ENCODE measurements at regions not wholly inside any gene's neighbourhood (a gene's known extent, or its start where the extent isn't known, plus 50 kb on each side); places are given as distances from the start of the nearest gene placed in this dataset.
"Not testable (repeated sequence)": the region's sequence is repeated elsewhere in the genome, so short reads cannot be mapped to it uniquely, and the experiment has no call there.

DNA sequence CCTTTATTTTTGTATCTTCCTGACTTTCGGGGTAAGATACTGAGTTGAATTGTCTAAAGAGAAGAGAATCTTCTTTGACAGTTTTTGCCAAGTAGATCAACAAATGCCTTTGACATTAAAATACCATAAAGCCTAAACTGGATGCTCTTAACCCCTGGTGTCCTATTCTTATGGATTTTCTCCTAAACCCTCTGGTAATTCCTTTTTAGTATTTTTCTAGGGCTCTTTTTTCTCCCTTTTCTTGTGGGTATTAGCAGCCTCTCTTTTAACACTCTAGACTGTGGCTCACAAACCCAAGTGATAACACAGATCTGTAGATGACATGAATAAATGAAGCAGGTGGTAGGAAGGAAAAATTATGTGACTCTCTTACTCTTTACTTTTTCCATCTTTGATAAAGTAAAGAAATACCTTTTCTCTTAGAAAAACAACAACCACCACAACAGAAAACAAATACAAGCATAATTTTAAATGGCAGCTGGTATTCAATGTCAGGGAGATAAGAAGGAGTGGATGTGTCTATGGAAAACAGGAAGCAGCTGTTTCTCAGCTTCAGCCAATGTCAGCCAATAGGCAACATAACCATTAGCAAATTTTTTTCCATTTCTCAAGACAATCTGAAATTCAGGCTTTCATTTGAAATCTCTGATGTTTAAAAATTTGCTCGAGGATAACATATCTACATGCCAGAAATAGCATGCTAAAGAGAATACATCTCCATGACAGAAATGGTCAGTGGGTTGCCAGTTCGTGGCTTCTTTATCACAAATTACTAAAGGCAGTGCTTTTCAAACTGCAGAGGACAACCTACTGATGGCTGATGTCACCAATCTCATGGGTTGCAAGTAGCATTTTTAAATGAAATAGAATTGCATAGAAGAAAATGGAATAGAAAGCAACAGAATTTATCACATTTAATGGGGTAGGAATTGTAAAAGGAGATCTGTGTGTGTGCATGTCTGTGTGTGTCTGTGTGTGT, 123.1 kb upstream of the KRR1 start:
- no peak for DNase-seq

DNA sequence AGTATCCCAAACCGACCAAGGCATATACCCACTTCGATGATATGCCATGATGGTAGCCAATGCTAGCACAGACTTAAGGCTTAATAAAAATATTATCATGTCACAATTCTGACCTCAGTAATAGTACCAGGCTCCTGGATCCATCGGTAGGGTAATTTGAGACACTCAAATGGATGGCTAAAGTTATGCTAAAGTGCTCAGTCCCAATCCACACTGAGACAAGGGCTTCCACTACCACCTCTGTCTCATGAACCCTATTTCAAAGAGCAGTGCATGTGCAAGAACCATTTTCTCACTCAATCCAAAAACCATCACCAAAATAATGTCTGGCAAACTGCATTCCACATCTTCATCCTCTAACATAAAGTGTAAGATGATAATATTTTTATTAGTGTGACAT, 122.4 kb upstream of the KRR1 start:
- no peak for DNase-seq

DNA sequence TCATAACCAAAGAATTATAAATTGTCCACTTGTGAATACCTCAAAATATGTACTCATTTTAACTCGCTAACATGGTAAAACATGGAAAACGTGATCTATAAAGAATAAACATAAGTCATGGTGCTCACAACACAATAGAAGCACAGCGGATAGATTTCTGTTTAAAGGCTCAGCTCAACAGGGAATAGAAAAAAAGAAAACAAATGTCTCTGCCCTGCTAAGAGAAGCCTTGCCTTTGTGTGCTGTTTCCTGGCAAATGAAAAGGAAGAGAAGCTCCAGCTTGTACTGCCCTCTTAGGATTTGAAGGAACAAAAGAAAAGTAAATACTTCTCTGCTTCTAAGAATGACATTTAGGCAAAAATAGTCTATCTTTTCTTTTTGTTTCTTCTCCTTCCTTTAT, 121.0 kb upstream of the KRR1 start:
- DNase-seq = no peak

DNA sequence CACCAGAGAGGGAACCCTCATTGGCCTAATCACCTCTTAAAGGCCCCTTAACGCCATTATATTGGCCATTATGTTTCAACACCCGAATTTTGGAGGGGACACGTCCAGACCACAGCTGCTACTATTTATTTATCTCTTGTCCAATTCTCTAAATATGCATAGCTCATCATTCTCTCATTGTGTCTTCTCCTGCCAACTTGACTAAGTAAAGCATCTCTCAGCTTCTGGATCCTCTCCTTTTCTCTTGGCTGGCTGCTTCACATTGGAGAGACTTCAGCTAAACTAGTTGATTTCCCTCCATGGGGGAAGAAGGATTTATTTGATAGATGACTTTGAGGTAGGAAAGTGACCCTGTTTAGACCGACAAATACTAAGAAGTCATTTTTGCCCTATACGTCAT, 120.4 kb upstream of the KRR1 start:
- no peak for DNase-seq

DNA sequence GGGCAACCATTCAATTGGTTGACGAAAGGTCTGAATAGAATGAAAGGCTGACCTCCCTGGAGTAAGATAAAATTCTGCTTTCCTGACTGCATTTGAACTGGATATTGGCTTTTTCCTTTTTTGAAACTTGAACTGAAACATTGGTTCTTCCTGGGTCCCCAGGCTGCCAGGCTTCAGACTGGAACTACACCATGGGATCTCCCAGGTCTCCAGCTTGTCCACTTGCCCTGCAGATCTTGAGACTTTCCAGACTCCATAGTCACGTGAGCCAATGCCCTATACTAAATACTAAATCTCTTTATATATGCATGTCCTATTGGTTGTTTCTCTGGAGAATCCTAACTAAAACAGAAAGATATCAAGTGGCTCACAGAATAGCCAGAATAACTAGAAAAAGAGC, 118.7 kb upstream of the KRR1 start:
- DNase-seq = no peak

DNA sequence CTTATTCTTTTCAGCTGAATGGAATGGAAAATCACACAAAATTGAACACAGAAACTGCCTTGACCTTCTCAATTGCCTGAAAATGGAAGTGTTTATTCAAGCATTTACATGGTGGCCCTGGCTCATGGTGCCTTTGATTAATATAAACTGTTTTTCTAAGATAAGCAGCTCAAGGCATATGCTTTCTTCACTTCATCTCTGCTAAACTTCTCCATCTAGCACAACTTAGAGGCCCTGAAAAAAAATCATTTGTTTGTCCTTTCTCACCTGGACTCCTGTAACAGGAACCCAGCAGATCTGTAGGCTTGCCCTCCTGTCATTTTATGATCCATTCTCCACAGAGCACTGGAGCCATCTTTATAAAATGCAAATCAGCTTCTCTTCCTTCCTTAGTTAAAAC, 117.5 kb upstream of the KRR1 start:
- DNase-seq = no peak

DNA sequence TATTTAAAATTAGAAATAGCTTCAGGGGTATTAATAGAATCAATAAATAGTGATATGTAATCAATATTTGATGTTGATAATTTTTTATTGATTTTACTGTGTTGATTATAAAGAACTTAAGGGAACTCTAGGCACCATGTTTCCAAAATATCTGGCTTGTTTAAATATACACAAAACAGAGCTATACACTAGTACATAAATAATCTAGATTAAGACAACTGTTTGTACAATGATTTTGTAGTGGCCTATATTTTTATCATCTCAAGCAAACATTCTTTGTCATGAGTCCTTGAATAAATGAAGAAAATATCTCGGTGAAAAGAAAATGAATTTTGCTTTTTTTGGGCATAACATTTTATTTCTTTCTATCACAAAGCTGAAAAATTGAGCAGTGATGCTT, 117.1 kb upstream of the KRR1 start:
- no peak for DNase-seq

DNA sequence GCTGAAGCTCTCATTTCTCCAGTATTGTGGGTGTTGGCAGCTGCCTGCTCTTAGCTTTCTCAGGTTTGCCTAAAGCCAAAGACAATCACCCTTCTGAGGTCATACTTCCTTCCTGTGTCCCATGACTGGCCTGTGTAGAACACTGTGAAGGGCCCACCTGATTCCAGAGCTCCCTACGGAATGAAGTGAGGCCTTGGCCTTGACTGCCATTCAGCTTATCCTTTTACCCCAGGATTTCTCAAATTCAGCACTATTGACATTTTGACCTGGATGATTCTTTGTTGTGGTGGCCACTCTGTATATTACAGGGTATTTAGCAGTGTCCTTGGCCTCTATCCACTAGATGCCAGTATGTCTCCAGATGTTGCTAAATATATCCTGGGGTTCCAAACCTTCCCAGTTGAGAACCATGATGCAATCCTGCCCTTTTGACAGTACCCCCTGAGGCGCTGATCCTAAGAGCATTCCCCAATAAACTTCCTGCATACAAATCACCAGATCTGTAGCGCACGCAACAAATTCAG, 112.3 kb upstream of the KRR1 start:
- no peak for DNase-seq

DNA sequence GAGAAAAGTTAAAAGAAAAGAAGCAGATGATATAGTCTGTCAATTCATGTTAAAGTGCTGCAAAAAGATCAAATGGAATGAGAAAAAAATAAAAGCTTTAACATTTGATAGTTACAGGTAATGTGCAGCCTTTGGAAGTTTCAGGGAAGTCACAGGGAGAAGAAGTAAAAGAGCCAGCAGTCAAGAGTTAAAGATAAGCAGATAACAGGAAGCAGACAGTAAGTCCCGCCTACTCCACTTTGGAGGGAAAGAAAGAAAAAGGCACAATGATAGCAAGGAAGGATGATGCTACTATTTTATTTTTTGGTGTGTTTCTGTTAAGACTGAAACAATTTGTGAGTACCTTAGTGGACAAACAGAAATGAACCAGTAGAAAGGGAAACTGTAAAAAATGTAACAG, 111.1 kb upstream of the KRR1 start:
- no peak for DNase-seq

DNA sequence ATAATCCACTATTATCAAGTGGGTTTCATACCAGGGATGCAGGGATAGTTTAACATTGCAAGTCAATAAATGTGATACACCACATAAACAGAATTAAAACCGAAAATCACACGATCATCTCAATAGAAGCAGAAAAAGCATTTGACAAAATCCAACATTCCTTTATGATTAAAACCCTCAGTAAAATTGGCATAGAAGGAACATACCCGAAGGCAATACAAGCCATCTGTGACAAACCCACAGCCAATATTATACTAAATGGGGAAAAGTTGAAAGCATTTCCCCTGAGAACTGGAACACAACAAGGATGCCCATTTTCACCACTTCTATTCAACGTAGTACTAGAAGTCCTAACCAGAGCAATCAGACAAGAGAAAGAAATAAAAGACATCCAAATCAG, 103.0 kb upstream of the KRR1 start:
- DNase-seq = not testable (repeated sequence)

DNA sequence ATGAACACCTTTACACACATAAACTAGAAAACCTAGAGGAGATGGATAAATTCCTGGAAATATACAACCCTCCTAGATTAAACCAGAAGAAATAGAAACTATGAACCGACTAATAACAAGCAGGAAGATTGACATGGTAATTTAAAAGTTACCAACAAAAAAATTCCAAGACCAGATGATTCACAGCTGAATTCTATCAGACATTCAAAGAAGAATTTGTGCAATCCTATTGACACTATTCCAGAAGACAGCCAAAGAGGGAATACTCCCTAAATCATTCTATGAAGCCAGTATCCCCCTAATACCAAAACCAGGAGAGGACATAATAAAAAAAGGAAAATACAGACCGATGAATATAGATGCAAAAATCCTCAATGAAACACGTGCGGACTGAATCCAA, 102.6 kb upstream of the KRR1 start:
- DNase-seq = no peak

DNA sequence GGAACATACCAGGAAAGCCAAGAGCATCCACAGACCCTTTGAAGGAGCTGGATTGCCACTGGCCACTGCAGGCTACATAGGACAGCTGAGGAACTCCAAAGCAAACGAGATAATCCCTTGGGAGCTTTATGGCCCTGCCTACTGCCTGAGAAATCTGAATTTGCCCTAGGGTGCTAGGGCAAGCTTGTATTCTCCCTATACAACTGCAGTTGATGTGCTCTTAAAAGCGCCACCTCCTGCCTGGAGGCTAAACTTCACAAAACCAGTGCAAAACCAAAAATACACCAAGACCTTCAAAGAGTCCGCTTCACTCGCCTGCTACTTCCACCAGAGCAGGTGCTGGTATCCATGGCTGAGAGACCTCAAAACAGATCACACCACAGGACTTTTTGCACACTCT, 99.6 kb upstream of the KRR1 start:
- no peak for DNase-seq

DNA sequence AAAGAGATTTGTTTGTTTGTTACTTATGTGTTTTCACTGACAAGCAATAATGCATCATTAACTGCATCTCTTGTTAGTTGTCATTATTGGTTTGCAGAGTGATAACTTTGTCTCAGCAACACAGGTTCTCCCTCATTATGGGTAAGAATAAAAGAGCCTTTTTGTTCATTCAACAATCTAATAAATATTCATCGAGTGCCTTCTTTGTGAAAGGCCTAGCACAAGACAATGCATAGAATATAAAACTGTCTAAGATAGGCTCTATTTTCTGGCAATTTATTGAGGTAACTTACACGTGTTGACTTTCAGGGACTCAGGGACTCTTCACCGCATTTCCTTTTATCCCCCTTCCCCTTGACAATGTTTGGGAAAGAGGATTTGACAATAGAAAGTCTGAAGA, 95.5 kb upstream of the KRR1 start:
- DNase-seq = no peak

DNA sequence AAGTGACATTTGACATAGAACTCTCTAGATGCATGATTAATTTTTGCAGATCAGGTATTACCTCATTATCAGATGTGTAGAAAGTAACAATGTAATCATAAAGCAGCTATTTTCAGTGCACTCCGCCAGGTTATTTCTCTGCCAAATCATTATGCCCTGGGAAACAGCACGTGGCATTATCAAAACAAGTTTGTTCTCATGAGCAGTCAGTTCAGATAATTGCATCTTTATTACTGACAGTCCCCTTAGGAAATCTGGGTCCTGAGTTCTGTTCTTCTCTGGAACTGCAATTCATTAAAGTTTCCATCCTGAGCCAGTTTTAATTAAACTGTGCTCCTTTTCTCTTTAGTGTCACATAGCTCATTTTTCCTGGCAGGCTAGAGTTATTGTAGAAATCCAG, 94.7 kb upstream of the KRR1 start:
- DNase-seq = no peak

DNA sequence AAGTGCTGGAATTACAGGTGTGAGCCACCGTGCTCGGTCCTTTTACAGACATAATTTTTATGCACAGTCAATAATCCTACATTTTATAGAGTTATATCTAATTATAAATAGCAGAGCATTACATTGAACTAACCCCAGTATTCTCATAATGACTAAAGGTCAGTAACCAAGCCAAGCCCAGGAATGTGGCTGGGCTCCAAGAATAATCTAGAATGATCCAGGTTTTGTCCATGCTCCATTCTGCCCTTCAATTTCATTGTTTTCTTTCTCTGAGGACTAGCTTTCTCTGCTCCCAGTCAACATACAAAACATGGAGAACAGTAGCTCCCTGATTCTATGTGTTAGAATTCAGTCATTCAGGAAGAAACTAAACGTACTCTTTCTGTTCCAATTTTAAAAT, 92.1 kb upstream of the KRR1 start:
- no peak for DNase-seq

DNA sequence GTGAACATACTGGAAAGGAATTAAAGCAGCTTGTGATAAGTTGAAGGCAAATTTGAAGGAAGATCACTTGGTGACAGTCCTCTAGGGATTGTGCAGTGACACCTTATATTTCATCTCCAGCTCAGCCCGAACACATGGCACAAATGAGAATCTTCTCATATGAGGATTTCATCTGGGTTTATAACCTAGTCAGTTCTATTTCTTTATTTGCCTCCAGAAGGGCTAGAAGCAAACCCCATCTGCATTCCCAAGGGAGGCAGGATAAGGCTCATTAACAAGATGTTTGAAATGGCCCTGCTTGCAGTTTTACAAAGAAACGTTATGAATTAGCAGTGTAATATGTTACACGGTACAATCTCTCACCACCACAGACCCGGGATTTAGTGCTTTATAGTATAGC, 90.7 kb upstream of the KRR1 start:
- DNase-seq = no peak

DNA sequence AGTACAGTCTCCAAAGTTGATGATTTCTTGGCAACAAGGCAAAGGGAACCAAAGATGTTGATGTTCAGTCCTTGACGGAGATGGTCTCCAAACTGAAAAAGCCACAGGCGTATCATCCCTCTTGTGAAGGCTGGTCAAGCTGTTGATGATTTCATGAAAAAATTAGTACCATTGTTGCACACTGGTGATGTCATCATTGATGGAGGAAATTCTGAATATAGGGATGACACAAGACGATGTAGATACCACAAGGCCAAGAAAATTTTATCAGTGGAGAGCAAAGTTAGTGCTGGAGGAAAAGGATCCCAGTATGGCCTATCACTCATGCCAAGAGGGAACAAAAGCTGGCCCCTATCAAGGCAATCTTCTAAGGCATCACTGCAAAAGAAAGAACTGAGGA, 88.7 kb upstream of the KRR1 start:
- no peak for DNase-seq

DNA sequence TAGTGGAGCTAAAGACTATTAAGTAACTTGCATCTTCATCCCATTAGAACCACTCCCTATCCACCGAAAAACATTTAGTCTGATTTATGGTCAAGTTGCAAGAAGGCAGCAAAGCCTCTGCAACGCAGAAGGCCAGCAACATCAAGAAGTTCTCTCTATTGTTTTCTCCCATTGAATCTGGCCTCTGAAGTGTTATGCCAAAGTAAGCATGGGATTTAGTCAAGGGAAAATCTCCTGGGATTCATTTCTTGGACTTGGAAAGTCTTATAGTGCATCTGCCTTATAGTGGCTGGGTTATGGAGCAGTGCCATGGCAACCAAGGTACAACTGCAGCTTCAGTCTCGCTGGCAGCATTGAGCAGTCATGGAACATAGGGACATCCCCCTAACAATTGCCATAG, 87.7 kb upstream of the KRR1 start:
- no peak for DNase-seq

DNA sequence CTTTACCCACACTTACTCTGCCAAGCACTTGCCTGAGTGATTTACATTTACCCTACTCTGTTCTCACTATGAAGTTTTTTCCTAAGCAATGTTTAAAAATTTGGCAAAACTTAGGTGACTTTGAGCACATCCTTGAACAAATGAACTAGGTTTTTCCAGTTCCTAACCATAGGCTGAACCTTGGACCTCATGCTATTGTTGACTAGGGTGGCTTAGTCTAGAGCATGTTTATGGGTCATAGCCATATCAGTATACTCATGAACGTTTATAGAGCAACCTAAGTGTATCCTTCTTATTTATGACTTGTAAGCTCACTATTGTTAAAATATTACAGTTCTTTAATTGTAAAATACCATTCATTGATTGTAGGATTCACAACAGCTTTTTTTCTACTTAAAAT, 85.0 kb upstream of the KRR1 start:
- no peak for DNase-seq

DNA sequence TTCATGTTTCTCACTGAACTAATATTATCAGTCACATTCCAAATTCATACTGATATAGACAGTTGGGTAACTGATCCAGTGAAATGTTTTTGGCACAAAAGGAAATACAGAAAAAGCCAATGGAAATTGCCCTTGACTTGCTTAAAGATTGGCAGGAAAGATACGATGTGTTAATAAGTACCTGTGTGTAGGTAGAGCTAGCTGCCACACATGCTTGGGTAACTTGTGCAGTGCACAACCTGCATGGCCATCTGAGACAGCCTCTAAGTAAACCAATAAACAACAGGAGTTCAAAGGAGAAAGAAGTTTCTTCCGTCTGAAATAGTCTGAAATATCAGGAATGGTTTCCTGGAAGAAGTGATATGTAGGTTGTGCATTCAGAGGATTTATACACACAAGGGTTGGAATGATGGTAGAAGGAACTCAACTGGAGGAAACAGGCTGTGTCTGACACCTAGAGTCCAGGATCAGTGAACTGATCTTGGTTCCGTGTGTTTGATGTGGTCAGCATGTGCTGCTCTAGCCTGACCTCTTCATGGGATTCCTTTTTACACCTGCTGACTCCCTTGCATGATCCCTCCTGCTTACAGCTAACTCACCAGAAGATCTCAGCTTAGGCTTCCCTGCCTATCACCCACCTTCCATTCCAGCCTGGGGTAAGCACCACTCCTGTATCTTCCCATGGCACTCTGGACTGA, 81.4 kb upstream of the KRR1 start:
- DNase-seq = no peak

DNA sequence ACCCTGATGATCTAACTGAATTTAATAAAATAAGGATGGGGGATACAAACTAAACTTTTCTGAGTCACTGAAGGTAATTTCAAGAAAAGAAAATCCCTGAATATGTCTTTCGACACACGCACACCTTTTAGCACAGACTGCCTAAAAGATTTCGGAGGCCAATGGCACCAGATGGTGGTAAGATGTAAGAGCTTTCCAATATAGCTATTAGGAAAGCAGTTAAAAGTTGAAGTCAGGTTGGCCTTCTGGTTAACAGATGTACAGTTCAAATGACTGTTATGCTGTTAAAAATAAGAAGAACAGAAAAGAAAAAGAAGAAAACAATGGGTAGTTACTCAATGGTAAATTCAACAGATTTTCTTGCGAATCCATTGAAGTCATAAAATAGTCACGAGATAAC, 80.7 kb upstream of the KRR1 start:
- DNase-seq = no peak

DNA sequence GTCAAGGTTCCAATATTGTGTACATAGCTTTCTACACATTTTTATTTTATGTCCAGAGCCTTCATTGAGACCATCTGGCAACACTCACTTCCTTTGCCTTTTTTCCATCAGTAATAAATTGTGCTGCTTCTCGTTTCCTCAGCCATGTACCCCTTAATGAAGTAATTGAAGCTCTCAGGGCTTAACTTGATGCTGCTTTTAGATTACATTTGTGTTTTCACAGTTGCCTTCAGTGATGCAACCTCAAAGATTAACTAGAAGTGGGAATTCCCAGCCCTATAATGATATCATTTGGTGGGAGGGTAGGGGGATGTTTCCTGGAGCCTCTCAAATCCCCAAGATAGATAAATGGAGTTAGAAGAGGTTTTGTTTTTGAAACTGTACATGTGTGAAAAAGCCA, 80.2 kb upstream of the KRR1 start:
- no peak for DNase-seq

DNA sequence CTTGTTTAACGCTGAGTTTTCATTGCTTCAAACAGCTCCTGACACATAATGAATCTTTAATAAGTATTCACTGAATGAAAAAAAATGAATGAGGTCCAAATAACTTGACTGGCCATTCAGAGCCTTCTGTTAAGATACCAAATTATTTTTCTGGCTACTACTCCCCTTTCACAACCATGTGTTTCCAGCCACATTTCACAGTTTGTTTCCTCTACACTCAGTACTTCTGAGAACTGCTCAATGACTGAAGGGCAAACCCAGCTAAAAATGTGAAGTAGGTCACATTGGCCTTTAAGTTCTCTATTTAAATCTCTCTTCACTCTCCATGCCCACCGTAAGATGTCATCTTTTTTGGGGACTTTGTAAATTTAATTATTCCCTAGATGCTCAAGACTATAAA, 78.4 kb upstream of the KRR1 start:
- DNase-seq = no peak

DNA sequence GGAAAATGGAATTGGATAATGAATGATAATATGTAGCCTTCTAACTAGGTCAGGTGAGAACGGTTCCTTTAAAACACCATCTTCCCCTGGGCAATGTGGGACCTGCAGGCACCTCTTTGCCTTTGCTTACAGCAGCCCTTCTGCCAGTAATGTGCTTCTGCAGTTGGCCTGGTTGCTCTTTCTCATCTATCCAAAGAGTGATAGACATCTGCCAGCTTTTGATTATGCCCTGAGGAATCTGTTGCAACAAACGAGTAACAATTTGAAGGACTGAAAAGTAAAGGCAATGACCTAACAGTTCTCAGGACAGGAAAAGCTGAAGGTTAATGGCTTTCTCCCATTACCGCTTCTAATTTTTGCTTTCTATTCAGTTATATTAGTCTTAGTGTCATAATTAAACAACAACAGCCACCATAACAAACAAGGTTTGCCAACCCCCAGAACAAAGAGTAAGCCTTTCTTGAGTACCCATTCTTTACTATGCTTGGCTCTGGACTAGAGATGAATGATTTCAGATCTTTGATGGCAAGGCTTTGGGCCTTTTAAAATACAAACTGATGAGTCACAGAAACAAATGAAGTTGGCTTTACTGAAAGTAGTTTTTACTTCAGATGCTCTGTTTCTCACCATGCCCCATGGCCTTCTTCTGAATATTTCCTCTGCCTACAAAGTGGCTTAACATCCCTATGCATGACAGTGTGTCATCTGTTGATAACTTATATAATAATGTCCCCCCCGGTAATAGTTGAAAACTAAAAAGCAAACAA, 76.1 kb upstream of the KRR1 start:
- DNase-seq = no peak

Measured in stimulated activated CD4-positive, alpha-beta T cell treated with anti-CD3 and anti-CD28 coated beads, Interleukin-4, amount 100 ng/mL, for 1 hour (primary cell).